ENCODE measurements at regions not wholly inside any gene's neighbourhood (a gene's known extent, or its start where the extent isn't known, plus 50 kb on each side); places are given as distances from the start of the nearest gene placed in this dataset.
"Not testable (repeated sequence)": the region's sequence is repeated elsewhere in the genome, so short reads cannot be mapped to it uniquely, and the experiment has no call there.

DNA sequence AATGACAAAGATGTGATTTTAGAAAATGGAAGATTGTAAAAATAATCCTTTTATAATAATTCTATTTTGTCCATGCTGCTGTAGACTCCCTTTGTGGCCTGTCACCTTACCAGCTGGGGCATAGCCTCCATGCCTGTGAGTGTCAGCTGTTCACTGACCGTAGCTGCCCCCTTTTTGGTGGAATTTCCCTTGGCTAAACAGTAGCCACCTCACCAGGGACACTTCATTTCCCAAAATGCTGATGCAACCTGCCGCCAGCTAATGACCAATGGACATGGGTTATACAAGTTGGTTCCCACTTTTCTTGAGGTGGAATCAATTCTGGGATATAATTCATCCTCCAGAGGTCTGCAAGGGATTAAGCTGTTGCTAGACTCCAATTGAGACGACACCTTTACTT is 368.4 kb downstream of the PRDM5 start:
- H3K4me1 Mint-ChIP-seq (ENCODE audit: low read depth) = no peaks in the 10 kb centered on the region
- peaks cover 5% of the 10 kb centered on the region for H3K27me3 Mint-ChIP-seq
- DNase-seq (no peak), ATAC-seq (no peak)
- CTCF ChIA-PET = no interaction called here
- no peak overlapping the region for H3K4me3 Mint-ChIP-seq
- TF ChIP-seq, protein P1, sequence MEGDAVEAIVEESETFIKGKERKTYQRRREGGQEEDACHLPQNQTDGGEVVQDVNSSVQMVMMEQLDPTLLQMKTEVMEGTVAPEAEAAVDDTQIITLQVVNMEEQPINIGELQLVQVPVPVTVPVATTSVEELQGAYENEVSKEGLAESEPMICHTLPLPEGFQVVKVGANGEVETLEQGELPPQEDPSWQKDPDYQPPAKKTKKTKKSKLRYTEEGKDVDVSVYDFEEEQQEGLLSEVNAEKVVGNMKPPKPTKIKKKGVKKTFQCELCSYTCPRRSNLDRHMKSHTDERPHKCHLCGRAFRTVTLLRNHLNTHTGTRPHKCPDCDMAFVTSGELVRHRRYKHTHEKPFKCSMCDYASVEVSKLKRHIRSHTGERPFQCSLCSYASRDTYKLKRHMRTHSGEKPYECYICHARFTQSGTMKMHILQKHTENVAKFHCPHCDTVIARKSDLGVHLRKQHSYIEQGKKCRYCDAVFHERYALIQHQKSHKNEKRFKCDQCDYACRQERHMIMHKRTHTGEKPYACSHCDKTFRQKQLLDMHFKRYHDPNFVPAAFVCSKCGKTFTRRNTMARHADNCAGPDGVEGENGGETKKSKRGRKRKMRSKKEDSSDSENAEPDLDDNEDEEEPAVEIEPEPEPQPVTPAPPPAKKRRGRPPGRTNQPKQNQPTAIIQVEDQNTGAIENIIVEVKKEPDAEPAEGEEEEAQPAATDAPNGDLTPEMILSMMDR (IDR thresholded peaks at IDR 0.05) = no peak
- POLR2A ChIA-PET = no interaction called here
- H3K9me3 Mint-ChIP-seq = no peaks in the 10 kb centered on the region
- no peaks in the 10 kb centered on the region for H3K36me3 Mint-ChIP-seq (ENCODE audit: low read depth)
- no peak overlapping the region for H3K27ac Mint-ChIP-seq
- intact Hi-C loops (cut with micrococcal nuclease) = no loop called here

GRCh38 chr4:120550624-120551220 is 371.8 kb downstream of the PRDM5 start:
- CTCF ChIA-PET; DNase-seq; H3K27me3 Mint-ChIP-seq; H3K9me3 Mint-ChIP-seq; H3K4me3 Mint-ChIP-seq; POLR2A ChIA-PET; intact Hi-C loops (cut with micrococcal nuclease); ATAC-seq; H3K27ac Mint-ChIP-seq; H3K4me1 Mint-ChIP-seq (ENCODE audit: low read depth); H3K36me3 Mint-ChIP-seq (ENCODE audit: low read depth): not testable (repeated sequence)

GRCh38 chr4:120549011-120549570 is 373.4 kb downstream of the PRDM5 start:
- no peaks in the 10 kb centered on the region for H3K9me3 Mint-ChIP-seq

DNA sequence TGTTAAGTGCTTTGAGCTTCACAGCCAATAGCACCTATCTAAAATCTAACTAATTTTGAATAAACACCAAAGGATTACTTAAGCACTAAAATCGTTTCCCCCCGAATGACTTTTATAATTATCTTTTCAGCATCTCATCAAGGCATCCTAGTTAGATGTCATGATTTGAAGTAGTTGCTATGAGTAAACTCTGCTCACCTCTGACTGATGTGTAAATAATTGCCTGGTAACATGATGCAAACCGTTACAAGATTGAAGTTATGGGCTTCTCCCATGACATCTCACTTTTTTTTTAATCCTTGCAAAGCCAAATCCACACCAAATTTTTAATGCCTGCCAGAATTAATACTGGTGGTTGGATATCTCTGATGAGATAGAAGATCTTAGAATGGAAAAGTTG is 377.1 kb downstream of the PRDM5 start:
- TF ChIP-seq, protein P1 (IDR thresholded peaks at IDR 0.05) = no peak
- CTCF ChIA-PET = no interaction called here
- H3K27me3 Mint-ChIP-seq = peaks cover 4% of the 10 kb centered on the region

More at GRCh38 chr4:120549011-120549570, 373.4 kb downstream of the PRDM5 start:
- Mint-ChIP-seq H3K27me3 (peaks cover 2% of the 10 kb centered on the region), H3K27ac (no peak overlapping the region), H3K4me3 (no peak overlapping the region), H3K4me1 (ENCODE audit: low read depth) (no peaks in the 10 kb centered on the region), H3K36me3 (ENCODE audit: low read depth) (no peaks in the 10 kb centered on the region)
- ATAC-seq (no peak), DNase-seq (no peak)
- ChIA-PET POLR2A (no interaction called here), CTCF (no interaction called here)
- intact Hi-C loops (cut with micrococcal nuclease) = no loop called here
- TF ChIP-seq, protein P1 (IDR thresholded peaks at IDR 0.05) = no peak

GRCh38 chr4:120544838-120545237 is 377.7 kb downstream of the PRDM5 start:
- ATAC-seq = no peak
- Mint-ChIP-seq H3K27me3 (peaks cover 4% of the 10 kb centered on the region), H3K27ac (no peak overlapping the region), H3K4me1 (ENCODE audit: low read depth) (no peaks in the 10 kb centered on the region), H3K9me3 (no peaks in the 10 kb centered on the region), H3K4me3 (no peak overlapping the region), H3K36me3 (ENCODE audit: low read depth) (no peaks in the 10 kb centered on the region)
- intact Hi-C loops (cut with micrococcal nuclease) = no loop called here
- TF ChIP-seq, protein P1 (IDR thresholded peaks at IDR 0.05) = no peak
- CTCF ChIA-PET = no interaction called here
- DNase-seq = no peak
- POLR2A ChIA-PET = no interaction called here

More for the DNA sequence above, 377.1 kb downstream of the PRDM5 start:
- H3K4me1 Mint-ChIP-seq (ENCODE audit: low read depth) = no peaks in the 10 kb centered on the region
- intact Hi-C loops (cut with micrococcal nuclease) = no loop called here
- no peak overlapping the region for H3K4me3 Mint-ChIP-seq
- no peak for ATAC-seq
- no peaks in the 10 kb centered on the region for H3K9me3 Mint-ChIP-seq
- no peak for DNase-seq
- no peak overlapping the region for H3K27ac Mint-ChIP-seq
- H3K36me3 Mint-ChIP-seq (ENCODE audit: low read depth) = no peaks in the 10 kb centered on the region
- POLR2A ChIA-PET = no interaction called here
